ENCODE measurements at regions not wholly inside any gene's neighbourhood (a gene's known extent, or its start where the extent isn't known, plus 50 kb on each side); places are given as distances from the start of the nearest gene placed in this dataset.

- DNase-seq (ENCODE audit: low read depth) = no peak
- no peak overlapping the region for H3K4me3 ChIP-seq (ENCODE audit: low read depth, low read length)
- TF ChIP-seq MYC (IDR thresholded peaks at IDR 0.05; ENCODE audit: low read depth, low read length) (no peak), MAX (IDR thresholded peaks at IDR 0.05; ENCODE audit: low read depth, low read length) (no peak), CTCF (IDR thresholded peaks at IDR 0.05; ENCODE audit: low read depth, low read length) (no peak), POLR2A (IDR thresholded peaks at IDR 0.05; ENCODE audit: extremely low read depth, insufficient read length) (no peak)
Observed at GRCh38 chr12:65622056-65622455, 202.2 kb upstream of the HMGA2 start.

- DNase-seq (ENCODE audit: low read depth) = no peak
- no peak overlapping the region for H3K4me3 ChIP-seq (ENCODE audit: low read depth, low read length)
- no peak for TF ChIP-seq MYC (IDR thresholded peaks at IDR 0.05; ENCODE audit: low read depth, low read length)
- no peak for TF ChIP-seq POLR2A (IDR thresholded peaks at IDR 0.05; ENCODE audit: extremely low read depth, insufficient read length)
- TF ChIP-seq CTCF (IDR thresholded peaks at IDR 0.05; ENCODE audit: low read depth, low read length) = no peak
- TF ChIP-seq MAX (IDR thresholded peaks at IDR 0.05; ENCODE audit: low read depth, low read length) = no peak
Observed at GRCh38 chr12:65623507-65623906, 200.8 kb upstream of the HMGA2 start.

GRCh38 chr12:65624554-65625086 is 199.7 kb upstream of the HMGA2 start:
- no peak for DNase-seq (ENCODE audit: low read depth)

GRCh38 chr12:65628061-65628460 is 196.2 kb upstream of the HMGA2 start:
- no peak overlapping the region for H3K4me3 ChIP-seq (ENCODE audit: low read depth, low read length)
- no peak for DNase-seq (ENCODE audit: low read depth)
- no peak for TF ChIP-seq POLR2A (IDR thresholded peaks at IDR 0.05; ENCODE audit: extremely low read depth, insufficient read length)
- TF ChIP-seq CTCF (IDR thresholded peaks at IDR 0.05; ENCODE audit: low read depth, low read length) = no peak
- no peak for TF ChIP-seq MAX (IDR thresholded peaks at IDR 0.05; ENCODE audit: low read depth, low read length)
- TF ChIP-seq MYC (IDR thresholded peaks at IDR 0.05; ENCODE audit: low read depth, low read length) = no peak

More at GRCh38 chr12:65624554-65625086, 199.7 kb upstream of the HMGA2 start:
- TF ChIP-seq CTCF (IDR thresholded peaks at IDR 0.05; ENCODE audit: low read depth, low read length) = no peak
- no peak for TF ChIP-seq MYC (IDR thresholded peaks at IDR 0.05; ENCODE audit: low read depth, low read length)
- no peak for TF ChIP-seq POLR2A (IDR thresholded peaks at IDR 0.05; ENCODE audit: extremely low read depth, insufficient read length)
- TF ChIP-seq MAX (IDR thresholded peaks at IDR 0.05; ENCODE audit: low read depth, low read length) = no peak
- no peak overlapping the region for H3K4me3 ChIP-seq (ENCODE audit: low read depth, low read length)

- TF ChIP-seq POLR2A (IDR thresholded peaks at IDR 0.05; ENCODE audit: extremely low read depth, insufficient read length) (no peak), MYC (IDR thresholded peaks at IDR 0.05; ENCODE audit: low read depth, low read length) (no peak), MAX (IDR thresholded peaks at IDR 0.05; ENCODE audit: low read depth, low read length) (no peak), CTCF (IDR thresholded peaks at IDR 0.05; ENCODE audit: low read depth, low read length) (no peak)
Observed at GRCh38 chr12:65630555-65630954, 193.7 kb upstream of the HMGA2 start.

More at GRCh38 chr12:65630555-65630954, 193.7 kb upstream of the HMGA2 start:
- no peak for DNase-seq (ENCODE audit: low read depth)
- no peak overlapping the region for H3K4me3 ChIP-seq (ENCODE audit: low read depth, low read length)
